GM12891 (cell line): ENCODE measurements at regions not wholly inside any gene's neighbourhood (a gene's known extent, or its start where the extent isn't known, plus 50 kb on each side); places are given as distances from the start of the nearest gene placed in this dataset.

ENCODE experiments used
- DNase-seq: peaks from one replicate; pipeline ENCODE4 v3.0.0; 2011; ENCODE audit warnings: low spot score; ENCODE audit not compliant: insufficient read length
- FAIRE-seq: peaks from 2 replicates; lab custom pipeline; 2011; peaks lifted over from hg19 to GRCh38; lab: Jason Lieb, UNC
- PAX5 ChIP-seq: IDR thresholded peaks from 2 replicates; pipeline ENCODE4 v1.6.1; 2011; ENCODE audit warnings: low read length, moderate library complexity, mild to moderate bottlenecking; ENCODE audit not compliant: insufficient read depth, severe bottlenecking
- POLR2A ChIP-seq: IDR thresholded peaks from 2 replicates; pipeline ENCODE4 v1.6.1; 2011; ENCODE audit warnings: low read depth, low read length, control low read depth
- POLR2AphosphoS5 ChIP-seq: IDR thresholded peaks from 2 replicates; pipeline ENCODE4 v1.6.1; 2011; ENCODE audit warnings: low read depth, low read length, control low read depth
- POU2F2 ChIP-seq: IDR thresholded peaks from 2 replicates; pipeline ENCODE4 v1.6.1; 2011; ENCODE audit warnings: low read depth, mild to moderate bottlenecking, control low read depth, low read length, moderate library complexity
- SPI1 ChIP-seq: IDR thresholded peaks from 2 replicates; pipeline ENCODE4 v1.6.1; 2011; ENCODE audit warnings: low read depth, low read length, control low read depth
- TAF1 ChIP-seq: IDR thresholded peaks from 2 replicates; pipeline ENCODE4 v1.6.1; 2011; ENCODE audit warnings: low read depth, low read length, control low read depth

DNA sequence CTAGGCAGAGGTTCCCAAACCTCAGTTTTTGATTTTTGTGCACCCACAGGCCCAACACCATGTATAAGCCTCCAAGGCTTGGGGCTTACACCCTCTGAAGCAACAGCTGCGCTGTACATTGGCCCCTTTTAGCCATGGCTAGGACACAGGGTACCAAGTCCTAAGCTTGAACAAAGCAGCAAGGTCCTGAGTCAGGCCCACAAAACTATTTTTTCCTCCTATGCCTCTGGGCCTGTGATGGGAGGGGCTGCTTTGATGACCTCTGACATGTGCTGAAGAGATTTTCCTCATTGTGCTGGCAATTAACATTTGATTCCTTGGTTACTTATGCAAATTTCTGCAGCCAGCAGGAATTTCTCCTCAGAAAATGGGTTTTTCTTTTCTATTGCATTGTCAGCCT, 262.2 kb upstream of the CEP162 start:
- FAIRE-seq = no peak

DNA sequence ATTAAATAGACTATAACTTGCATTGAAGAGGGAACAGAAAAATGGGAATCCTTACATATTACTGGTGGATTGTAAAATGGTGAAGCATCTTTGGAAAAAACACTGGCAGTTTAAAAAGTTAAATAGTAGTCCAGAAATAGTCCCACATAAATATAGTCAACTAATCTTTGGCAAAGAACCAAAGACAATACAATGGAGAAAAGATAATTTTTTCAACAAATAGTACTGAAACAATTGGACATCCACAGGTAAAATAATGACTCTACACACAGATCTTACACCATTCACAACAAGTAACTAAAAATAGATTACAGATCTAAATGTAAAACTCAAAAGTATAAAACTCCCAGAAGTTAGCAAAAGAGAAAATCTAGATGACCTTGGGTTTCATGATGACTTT, 259.1 kb upstream of the CEP162 start:
- DNase-seq = no peak
- no peak for FAIRE-seq
- TF ChIP-seq PAX5 (no peak), POLR2A (no peak), SPI1 (no peak), POLR2AphosphoS5 (no peak), TAF1 (no peak), POU2F2 (no peak)

More for the DNA sequence above, 262.2 kb upstream of the CEP162 start:
- no peak for DNase-seq
- no peak for TF ChIP-seq POLR2AphosphoS5
- no peak for TF ChIP-seq TAF1
- no peak for TF ChIP-seq POLR2A
- TF ChIP-seq POU2F2 = no peak
- TF ChIP-seq PAX5 = no peak
- no peak for TF ChIP-seq SPI1

DNA sequence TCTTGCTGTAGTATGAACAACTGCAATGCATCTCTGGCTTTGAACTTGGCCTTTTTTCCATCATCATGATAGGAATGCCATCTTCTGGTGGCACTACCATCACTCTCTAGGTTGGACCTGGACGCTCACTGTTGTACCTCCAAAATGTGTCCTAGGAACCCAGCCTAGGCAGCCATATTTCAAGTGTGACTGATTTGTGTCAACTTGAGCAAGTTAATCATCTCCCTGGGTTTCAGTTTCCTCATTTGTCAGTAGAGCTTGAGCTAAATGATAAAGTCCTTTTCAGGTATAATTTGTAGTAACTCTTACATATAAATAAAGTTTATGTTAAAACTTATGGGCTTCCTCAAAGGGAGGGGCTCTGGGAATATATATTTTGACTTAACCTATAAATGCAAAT, 241.7 kb upstream of the CEP162 start:
- no peak for TF ChIP-seq POU2F2
- no peak for TF ChIP-seq SPI1
- no peak for TF ChIP-seq TAF1
- no peak for TF ChIP-seq POLR2AphosphoS5
- DNase-seq (no peak), FAIRE-seq (no peak)

DNA sequence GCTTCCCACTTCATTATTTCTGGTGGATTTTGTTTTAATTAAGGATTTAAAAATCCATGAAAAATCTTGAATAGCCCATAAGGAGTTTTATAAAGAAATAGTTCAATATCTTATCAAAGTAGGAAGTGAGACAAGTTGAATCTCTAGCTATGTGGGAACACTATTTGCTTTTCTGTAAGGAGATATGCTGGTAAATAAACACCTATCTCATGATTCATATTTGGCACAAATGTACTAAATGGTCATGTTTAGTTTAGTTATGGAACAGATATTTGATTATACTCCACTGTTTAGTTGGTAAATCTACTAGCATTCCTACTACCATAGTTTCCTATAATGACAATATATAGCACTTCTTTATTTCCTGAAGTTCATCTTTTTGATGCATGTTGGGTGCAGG, 239.9 kb upstream of the CEP162 start:
- no peak for DNase-seq
- TF ChIP-seq TAF1 = no peak
- TF ChIP-seq SPI1 = no peak
- no peak for FAIRE-seq

DNA sequence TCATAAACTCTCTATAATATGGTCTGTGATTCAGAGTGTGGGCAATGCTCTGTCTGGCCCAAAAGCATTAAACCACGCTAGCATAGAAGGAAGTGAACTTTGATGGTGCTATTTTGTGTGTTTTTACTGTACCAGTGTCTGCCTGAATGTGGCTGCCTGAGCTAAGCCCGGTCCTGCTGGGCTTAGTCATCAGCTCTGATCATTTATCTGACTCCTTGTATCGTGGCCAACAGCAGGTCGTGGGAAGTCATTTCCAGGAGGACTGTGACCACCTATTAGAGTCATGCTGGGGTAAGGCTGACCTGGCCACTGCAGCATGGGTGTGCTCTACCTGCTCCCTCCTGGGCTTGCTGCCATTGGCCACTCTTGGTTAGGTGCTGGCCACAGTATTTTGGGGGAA, 239.1 kb upstream of the CEP162 start:
- DNase-seq = no peak

DNA sequence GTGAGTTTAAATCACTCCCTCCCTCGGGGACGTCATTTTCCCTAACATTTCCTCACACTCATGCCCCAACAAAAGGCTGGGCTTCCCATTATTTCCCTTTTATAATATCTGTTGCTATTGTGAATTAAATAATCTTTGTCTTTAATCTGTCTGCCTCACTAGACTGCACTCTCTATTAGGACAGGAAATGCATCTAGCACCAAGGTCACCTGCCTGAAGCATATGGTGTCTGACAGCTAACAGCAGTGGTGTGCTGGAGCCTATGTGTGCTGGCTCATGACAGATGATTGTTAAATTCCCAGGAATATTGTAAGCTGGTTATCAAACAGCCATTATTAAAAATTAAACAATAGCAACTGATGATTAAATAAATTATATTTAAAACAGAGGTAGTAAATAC, 237.0 kb upstream of the CEP162 start:
- no peak for FAIRE-seq
- TF ChIP-seq SPI1 (no peak), POLR2AphosphoS5 (no peak)
- DNase-seq = no peak

More for the DNA sequence above, 239.1 kb upstream of the CEP162 start:
- no peak for FAIRE-seq
- TF ChIP-seq POLR2A (no peak), PAX5 (no peak), SPI1 (no peak), POLR2AphosphoS5 (no peak), TAF1 (no peak), POU2F2 (no peak)

DNA sequence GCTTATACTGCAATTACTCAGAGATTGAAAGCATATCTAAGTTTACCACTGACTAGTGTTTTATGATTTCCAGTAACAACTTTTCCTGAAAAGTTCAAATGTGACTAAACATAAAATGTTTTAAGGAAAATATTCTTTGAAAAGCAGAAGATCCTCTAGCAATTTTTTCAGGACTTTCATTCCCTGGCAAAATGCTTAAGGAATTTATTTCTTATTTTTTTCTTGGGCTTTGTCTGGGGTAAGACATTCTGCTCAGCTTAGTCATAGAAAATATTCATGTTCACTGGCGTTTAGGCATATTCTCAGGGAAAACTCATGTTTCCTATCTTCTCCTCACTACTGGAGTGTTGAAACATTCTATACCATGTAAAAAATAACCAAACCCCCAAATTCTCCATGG, 235.3 kb upstream of the CEP162 start:
- FAIRE-seq (no peak), DNase-seq (no peak)
- TF ChIP-seq SPI1 (no peak), POLR2A (no peak), TAF1 (no peak), PAX5 (no peak), POU2F2 (no peak), POLR2AphosphoS5 (no peak)

DNA sequence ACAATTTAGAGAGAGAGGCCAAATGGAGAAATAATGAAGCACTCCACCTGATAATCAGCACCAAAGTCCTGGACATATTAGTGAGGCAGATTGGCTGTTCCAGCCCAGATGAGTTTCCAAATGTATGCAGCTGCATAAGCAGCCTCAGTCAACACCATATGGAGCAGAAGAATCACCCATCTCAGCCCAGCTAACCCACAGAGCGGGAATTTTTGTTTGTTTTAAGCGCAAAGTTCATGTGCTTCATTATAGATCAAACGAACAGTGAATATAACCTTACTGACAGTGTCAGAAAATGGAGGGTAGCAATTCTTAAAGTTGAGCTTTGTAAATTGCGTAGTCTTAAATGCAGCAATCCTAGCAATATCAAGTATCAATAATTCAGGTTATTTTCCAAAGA, 234.0 kb upstream of the CEP162 start:
- FAIRE-seq (no peak), DNase-seq (no peak)
- no peak for TF ChIP-seq PAX5
- TF ChIP-seq TAF1 = no peak
- no peak for TF ChIP-seq POU2F2
- no peak for TF ChIP-seq POLR2A
- TF ChIP-seq POLR2AphosphoS5 = no peak
- no peak for TF ChIP-seq SPI1

DNA sequence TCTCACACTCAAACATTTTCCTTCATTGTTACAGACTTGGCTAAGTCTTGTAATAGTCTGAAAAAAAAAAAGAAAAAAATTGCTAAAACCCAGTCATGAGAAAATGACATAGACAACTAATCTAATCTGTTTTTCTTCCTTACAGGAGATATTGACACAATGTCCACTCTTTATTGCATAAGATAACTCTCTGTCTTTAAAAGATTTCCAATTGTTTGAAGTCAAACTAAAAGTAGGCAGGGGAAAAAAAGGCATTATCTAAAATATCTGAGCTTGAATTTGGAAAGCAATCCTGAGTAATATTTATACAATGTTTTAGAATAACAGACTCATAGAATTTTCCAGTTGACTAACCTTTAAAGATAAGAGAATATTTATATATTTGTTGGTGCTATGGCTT, 233.0 kb upstream of the CEP162 start:
- TF ChIP-seq SPI1 = no peak
- no peak for TF ChIP-seq PAX5
- TF ChIP-seq POLR2AphosphoS5 = no peak
- no peak for TF ChIP-seq POLR2A
- no peak for TF ChIP-seq TAF1
- TF ChIP-seq POU2F2 = no peak
- DNase-seq (no peak), FAIRE-seq (no peak)

DNA sequence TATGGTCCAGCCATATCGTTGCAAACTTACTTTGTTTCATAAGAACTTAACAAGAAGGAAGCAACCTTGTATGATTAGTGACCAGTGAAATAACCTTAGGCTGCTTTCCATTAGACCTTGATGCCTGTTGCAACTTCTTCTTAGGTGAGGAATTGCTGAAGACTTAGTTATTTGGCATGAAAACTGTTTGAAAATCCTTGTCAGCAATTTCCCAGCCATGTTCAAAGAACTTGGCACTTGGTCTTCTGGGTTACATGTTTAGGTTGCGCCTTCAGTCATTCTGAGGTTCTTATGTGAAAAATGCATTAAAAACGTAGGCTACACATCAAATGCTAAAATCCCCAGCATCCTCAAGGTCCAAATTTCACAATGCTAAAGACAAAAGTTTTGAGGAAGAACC, 232.0 kb upstream of the CEP162 start:
- TF ChIP-seq POLR2A = no peak
- no peak for TF ChIP-seq SPI1
- TF ChIP-seq TAF1 = no peak
- TF ChIP-seq PAX5 = no peak
- TF ChIP-seq POU2F2 = no peak
- TF ChIP-seq POLR2AphosphoS5 = no peak
- DNase-seq (no peak), FAIRE-seq (no peak)

DNA sequence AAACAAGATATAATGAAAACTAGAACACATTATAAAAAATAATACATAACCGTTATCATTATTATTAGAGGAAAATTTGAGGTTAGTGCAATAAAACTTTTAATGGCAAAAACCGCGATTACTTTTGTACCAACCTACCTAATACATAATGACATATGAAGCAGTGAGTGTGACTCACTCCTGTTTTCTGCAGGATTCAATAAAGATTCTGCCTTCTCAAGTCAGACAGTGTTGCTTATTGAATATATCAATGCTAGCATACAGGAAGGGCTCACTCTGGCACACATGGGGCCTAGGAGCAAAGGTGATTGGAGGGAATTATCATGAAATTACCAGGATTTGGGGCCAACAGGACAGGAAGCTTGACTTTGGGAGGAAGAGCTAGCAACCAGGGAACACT, 230.8 kb upstream of the CEP162 start:
- no peak for TF ChIP-seq PAX5
- no peak for TF ChIP-seq POU2F2
- TF ChIP-seq SPI1 = no peak
- no peak for TF ChIP-seq TAF1
- no peak for TF ChIP-seq POLR2AphosphoS5
- TF ChIP-seq POLR2A = no peak
- no peak for FAIRE-seq
- no peak for DNase-seq

DNA sequence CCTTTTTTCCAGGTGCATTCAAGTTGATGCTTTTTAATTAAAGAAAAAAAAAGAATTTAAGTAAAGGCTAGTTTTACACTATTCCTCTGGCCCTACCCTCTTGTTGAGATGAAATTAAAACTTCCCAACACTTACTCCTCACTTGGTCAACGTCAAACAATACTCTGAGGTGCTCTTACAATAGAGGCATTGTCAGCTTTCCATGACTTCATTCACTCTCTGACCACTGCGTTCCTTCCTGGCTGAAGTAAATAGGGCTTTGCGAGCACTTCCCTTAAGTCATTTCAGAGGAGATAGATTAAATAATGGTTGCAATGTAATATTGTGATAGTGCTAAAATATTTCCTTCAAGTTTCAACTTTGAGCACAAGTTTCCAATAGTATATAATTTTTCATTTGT, 229.8 kb upstream of the CEP162 start:
- FAIRE-seq = no peak

More for the DNA sequence above, 229.8 kb upstream of the CEP162 start:
- no peak for DNase-seq
- no peak for TF ChIP-seq SPI1
- TF ChIP-seq POU2F2 = no peak
- TF ChIP-seq POLR2A = no peak
- TF ChIP-seq PAX5 = no peak
- no peak for TF ChIP-seq POLR2AphosphoS5
- no peak for TF ChIP-seq TAF1
